OCI-LY7 (cell line): ENCODE measurements at regions not wholly inside any gene's neighbourhood (a gene's known extent, or its start where the extent isn't known, plus 50 kb on each side); places are given as distances from the start of the nearest gene placed in this dataset.

ENCODE experiments used
- BruUV-seq: library from RNA; stranded (reverse); fragments of 400-500 nt; replicated peaks from 2 replicates; lab custom pipeline; 2021; lab: Mats Ljungman, UMichigan
- CTCF ChIA-PET: fragments of 300-600 bp; sonication (Branson Sonifier 250); formaldehyde crosslinking; loops from one replicate; lab custom pipeline; 2022; ENCODE audit warnings: antibody characterized with exemption; ENCODE audit not compliant: unreplicated experiment; lab: Charles Lee
- POLR2A ChIA-PET: fragments of 300-600 bp; sonication (Branson Sonifier 250); formaldehyde crosslinking; loops from one replicate; lab custom pipeline; 2022; ENCODE audit warnings: antibody characterized with exemption; lab: Charles Lee
- DNase-seq: peaks from one replicate; pipeline ENCODE4 v3.0.0-alpha.2; 2015; ENCODE audit warnings: low spot score
- H2AFZ ChIP-seq: fragments of 200-600 bp; sonication (generic), shearing (Covaris generic); 2 replicates; pipeline ENCODE4 v1.6.1; 2014; ENCODE audit warnings: mild to moderate bottlenecking, antibody characterized with exemption, low read length, moderate library complexity
- H3K27ac ChIP-seq: fragments of 200-600 bp; sonication (generic); 2 replicates; pipeline ENCODE4 v1.5.1; 2014; ENCODE audit warnings: mixed run types, low read depth, mild to moderate bottlenecking, moderate library complexity, low read length, inconsistent platforms; ENCODE audit not compliant: poor library complexity, severe bottlenecking
- H3K36me3 ChIP-seq: fragments of 200-600 bp; sonication (generic); 2 replicates; pipeline ENCODE4 v1.6.1; 2014; ENCODE audit warnings: mild to moderate bottlenecking, antibody characterized with exemption, low read length, moderate library complexity, mixed read lengths; ENCODE audit not compliant: insufficient read depth
- H3K4me1 ChIP-seq: fragments of 200-600 bp; sonication (generic); 2 replicates; pipeline ENCODE4 v1.5.1; 2014; ENCODE audit warnings: mild to moderate bottlenecking, low read length; ENCODE audit not compliant: insufficient read depth, poor library complexity, severe bottlenecking
- H3K4me2 ChIP-seq: fragments of 200-600 bp; sonication (generic); 2 replicates; pipeline ENCODE4 v1.6.1; 2014; ENCODE audit warnings: mild to moderate bottlenecking, low read length
- H3K4me3 ChIP-seq: fragments of 200-600 bp; sonication (generic); 2 replicates; pipeline ENCODE4 v1.5.1; 2014; ENCODE audit warnings: mild to moderate bottlenecking, low read depth, low read length; ENCODE audit not compliant: poor library complexity, severe bottlenecking
- H3K79me2 ChIP-seq: fragments of 200-600 bp; sonication (generic); 2 replicates; pipeline ENCODE4 v1.6.1; 2016; ENCODE audit warnings: low read depth, mild to moderate bottlenecking, low read length, moderate library complexity, mixed read lengths; ENCODE audit not compliant: insufficient read depth
- H3K9me2 ChIP-seq: fragments of 200-600 bp; sonication (generic); 2 replicates; pipeline ENCODE4 v1.6.1; 2016; ENCODE audit warnings: mild to moderate bottlenecking, low read length, mixed read lengths; ENCODE audit not compliant: insufficient read depth
- H3K9me3 ChIP-seq: fragments of 200-600 bp; sonication (generic); 2 replicates; pipeline ENCODE4 v1.6.1; 2014; ENCODE audit warnings: mild to moderate bottlenecking, mixed run types, low read length, mixed read lengths
- H4K20me1 ChIP-seq: fragments of 200-600 bp; sonication (generic); 2 replicates; pipeline ENCODE4 v1.6.1; 2014; ENCODE audit warnings: mild to moderate bottlenecking, antibody characterized with exemption, low read length, moderate library complexity, mixed read lengths; ENCODE audit not compliant: insufficient read depth
- EZH2phosphoT487 ChIP-seq: fragments of 200-600 bp; sonication (generic); IDR thresholded peaks from 2 replicates; pipeline ENCODE4 v1.6.1; 2018; ENCODE audit warnings: low read depth, borderline replicate concordance, mild to moderate bottlenecking, mixed run types, antibody characterized with exemption, low read length, moderate library complexity, mixed read lengths
- intact Hi-C: fragments of 100-400 bp; cut with micrococcal nuclease; formaldehyde crosslinking; loops from one replicate; pipeline ENCODE4 v1.10.0; 2022; ENCODE audit not compliant: unreplicated experiment
- TF ChIP-seq, protein P1 (sequence below): fragments of 200-600 bp; sonication (generic); conservative IDR thresholded peaks from 2 replicates; pipeline ENCODE4 v1.5.1; 2014; ENCODE audit warnings: mild to moderate bottlenecking, antibody characterized with exemption, low read length, moderate library complexity, mixed read lengths

DNA sequence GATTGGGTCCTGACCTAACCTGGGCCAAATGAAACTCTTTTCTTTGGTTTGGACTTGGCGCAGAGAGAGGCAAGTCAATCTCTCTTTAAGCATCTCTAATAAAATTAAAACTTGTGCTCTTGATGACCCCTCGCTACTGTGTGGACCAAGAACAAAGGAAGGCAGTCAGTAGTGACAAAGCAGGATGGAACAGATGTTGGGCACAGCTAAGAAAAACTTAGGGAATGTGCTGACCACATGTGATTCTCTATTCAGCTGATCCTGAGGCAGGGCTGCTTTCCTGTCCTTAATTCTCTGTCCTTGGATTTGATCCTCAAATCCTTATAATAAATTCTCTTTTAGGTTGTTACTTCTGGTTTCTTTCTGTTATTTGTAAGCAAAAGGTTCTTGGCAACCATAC, 259.9 kb downstream of the ZIC1 start:
- Histone ChIP-seq H3K9me3 (no peaks in the 10 kb centered on the region), H3K79me2 (no peaks in the 10 kb centered on the region), H3K9me2 (no peaks in the 10 kb centered on the region), H4K20me1 (no peaks in the 10 kb centered on the region), H3K4me3 (no peak overlapping the region), H3K4me2 (no peak overlapping the region), H3K4me1 (no peaks in the 10 kb centered on the region), H3K27ac (no peak overlapping the region), H2AFZ (no peak overlapping the region), H3K36me3 (no peaks in the 10 kb centered on the region)
- ChIA-PET POLR2A (no interaction called here), CTCF (no interaction called here)
- intact Hi-C loops: no loop called here
- BruUV-seq: no TSS peak
- no peak for TF ChIP-seq EZH2phosphoT487
- TF ChIP-seq, protein P1, sequence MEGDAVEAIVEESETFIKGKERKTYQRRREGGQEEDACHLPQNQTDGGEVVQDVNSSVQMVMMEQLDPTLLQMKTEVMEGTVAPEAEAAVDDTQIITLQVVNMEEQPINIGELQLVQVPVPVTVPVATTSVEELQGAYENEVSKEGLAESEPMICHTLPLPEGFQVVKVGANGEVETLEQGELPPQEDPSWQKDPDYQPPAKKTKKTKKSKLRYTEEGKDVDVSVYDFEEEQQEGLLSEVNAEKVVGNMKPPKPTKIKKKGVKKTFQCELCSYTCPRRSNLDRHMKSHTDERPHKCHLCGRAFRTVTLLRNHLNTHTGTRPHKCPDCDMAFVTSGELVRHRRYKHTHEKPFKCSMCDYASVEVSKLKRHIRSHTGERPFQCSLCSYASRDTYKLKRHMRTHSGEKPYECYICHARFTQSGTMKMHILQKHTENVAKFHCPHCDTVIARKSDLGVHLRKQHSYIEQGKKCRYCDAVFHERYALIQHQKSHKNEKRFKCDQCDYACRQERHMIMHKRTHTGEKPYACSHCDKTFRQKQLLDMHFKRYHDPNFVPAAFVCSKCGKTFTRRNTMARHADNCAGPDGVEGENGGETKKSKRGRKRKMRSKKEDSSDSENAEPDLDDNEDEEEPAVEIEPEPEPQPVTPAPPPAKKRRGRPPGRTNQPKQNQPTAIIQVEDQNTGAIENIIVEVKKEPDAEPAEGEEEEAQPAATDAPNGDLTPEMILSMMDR: no peak
- no peak for DNase-seq

DNA sequence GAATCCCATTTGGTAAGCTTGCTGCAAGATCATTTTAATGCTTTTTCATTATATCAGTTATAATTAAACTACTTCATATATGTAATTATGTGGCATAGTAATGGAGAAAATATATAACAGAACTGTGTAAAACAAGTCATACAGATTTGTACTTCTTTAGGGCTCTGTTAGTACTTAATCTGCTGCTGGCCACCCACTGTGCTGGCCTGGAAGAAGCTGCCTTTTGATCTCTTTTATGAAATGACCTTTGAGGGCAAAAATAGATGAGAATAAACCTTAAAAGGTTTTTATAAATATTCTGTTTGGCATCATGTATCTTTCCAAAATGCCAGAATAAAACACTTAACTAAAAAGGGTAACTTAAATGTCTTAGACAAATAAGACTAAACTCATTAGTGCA, 262.9 kb downstream of the ZIC1 start:
- intact Hi-C loops: no loop called here
- H3K79me2 ChIP-seq: no peaks in the 10 kb centered on the region
- POLR2A ChIA-PET: no interaction called here
- no peaks in the 10 kb centered on the region for H3K9me3 ChIP-seq
- H2AFZ ChIP-seq: no peak overlapping the region
- H3K36me3 ChIP-seq: no peaks in the 10 kb centered on the region
- no peak overlapping the region for H3K4me3 ChIP-seq
- no peak overlapping the region for H3K4me2 ChIP-seq
- no peaks in the 10 kb centered on the region for H4K20me1 ChIP-seq
- H3K9me2 ChIP-seq: no peaks in the 10 kb centered on the region
- no peak overlapping the region for H3K27ac ChIP-seq
- no peaks in the 10 kb centered on the region for H3K4me1 ChIP-seq
- CTCF ChIA-PET: no interaction called here
- BruUV-seq: no TSS peak
- no peak for DNase-seq
- TF ChIP-seq, protein P1: no peak
- no peak for TF ChIP-seq EZH2phosphoT487

DNA sequence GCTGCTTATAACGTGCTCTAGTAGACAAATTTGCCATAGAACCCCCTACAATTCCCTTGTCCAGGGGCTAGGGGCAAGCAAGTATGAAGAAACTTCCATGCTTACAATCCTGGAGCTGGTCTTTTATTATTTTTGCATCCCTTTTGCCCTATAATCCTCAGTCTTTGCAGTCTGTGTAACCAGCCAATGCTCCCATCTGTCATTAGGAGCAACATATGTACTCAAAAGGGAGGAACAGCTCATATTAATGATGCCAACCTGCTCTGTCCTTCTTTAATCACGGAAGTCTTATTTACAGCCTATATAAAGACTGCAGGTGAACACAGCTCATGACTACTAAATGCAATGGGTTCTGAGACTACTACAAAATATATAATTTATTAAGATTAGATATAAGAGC, 263.3 kb downstream of the ZIC1 start:
- no TSS peak for BruUV-seq
- TF ChIP-seq EZH2phosphoT487: no peak
- TF ChIP-seq, protein P1: no peak
- Histone ChIP-seq H3K9me2 (no peaks in the 10 kb centered on the region), H3K4me1 (no peaks in the 10 kb centered on the region), H3K36me3 (no peaks in the 10 kb centered on the region), H3K27ac (no peak overlapping the region), H2AFZ (no peak overlapping the region), H3K4me2 (no peak overlapping the region), H3K79me2 (no peaks in the 10 kb centered on the region), H4K20me1 (no peaks in the 10 kb centered on the region), H3K4me3 (no peak overlapping the region), H3K9me3 (no peaks in the 10 kb centered on the region)
- ChIA-PET POLR2A (no interaction called here), CTCF (no interaction called here)
- intact Hi-C loops: no loop called here
- DNase-seq: no peak
